Lung (tissue), 11 donors: ENCODE measurements at regions not wholly inside any gene's neighbourhood (a gene's known extent, or its start where the extent isn't known, plus 50 kb on each side); places are given as distances from the start of the nearest gene placed in this dataset.

Experiments used
- ATAC-seq: fragments of 200-7000 bp; cut with Tn5 transposase; one replicate; pipeline ENCODE4 v1.9.1; 2020; ENCODE audit warnings: moderate number of reproducible peaks; ENCODE audit not compliant: insufficient read depth, low FRiP score
- DNase-seq, 3 donors: peaks; one replicate each; pipeline ENCODE4 v3.0.0-alpha.2; 2013 to 2017
- H3K27ac ChIP-seq, 2 donors: one replicate each; pipeline ENCODE4 v1.5.1; 2013; ENCODE audit warnings: mild to moderate bottlenecking in 2 of 2, moderate library complexity in 2 of 2, control low read depth in 1 of 2, inconsistent platforms in 1 of 2, low read depth in 1 of 2, low read length in 1 of 2
- H3K27me3 ChIP-seq, 3 donors: one replicate each; pipeline ENCODE4 v1.5.1; 2013; ENCODE audit warnings: low read length in 2 of 3; ENCODE audit not compliant: control insufficient read depth in 3 of 3, insufficient read depth in 3 of 3
- H3K36me3 ChIP-seq, 4 donors: one replicate each; pipeline ENCODE4 v1.5.1; 2013; ENCODE audit warnings: low read length in 4 of 4, mild to moderate bottlenecking in 1 of 4, moderate library complexity in 1 of 4; ENCODE audit not compliant: control insufficient read depth in 4 of 4, insufficient read depth in 4 of 4
- H3K4me1 ChIP-seq, 5 donors: one replicate each; pipeline ENCODE4 v1.5.1; 2013; ENCODE audit warnings: low read length in 5 of 5, mild to moderate bottlenecking in 2 of 5, moderate library complexity in 1 of 5; ENCODE audit not compliant: control insufficient read depth in 5 of 5, insufficient read depth in 5 of 5
- H3K4me3 ChIP-seq: one replicate; pipeline ENCODE4 v1.5.1; 2013; ENCODE audit warnings: mild to moderate bottlenecking, control low read depth, moderate library complexity
- H3K9ac ChIP-seq, 2 donors: one replicate each; pipeline ENCODE4 v1.5.1; 2013; ENCODE audit warnings: low read length in 2 of 2, control low read depth in 1 of 2; ENCODE audit not compliant: insufficient read depth in 1 of 2
- H3K9me3 ChIP-seq, 4 donors: one replicate each; pipeline ENCODE4 v1.5.1; 2013; ENCODE audit warnings: low read length in 3 of 4, mild to moderate bottlenecking in 1 of 4, moderate library complexity in 1 of 4; ENCODE audit not compliant: control insufficient read depth in 4 of 4, insufficient read depth in 3 of 4
- CTCF ChIP-seq: IDR thresholded peaks from 2 replicates; pipeline ENCODE4 v1.5.1; 2012; ENCODE audit warnings: mild to moderate bottlenecking; ENCODE audit errors: control extremely low read depth, extremely low read depth
- WGBS, 2 donors: extraction: QIAGEN DNeasy Blood & Tissue Kit; methylation state at CpG; one replicate each; pipeline ENCODE4 v1.1.7; 2013; 5-methylcytosine and 5-hydroxymethylcytosine counted together
- donor health status: control.
- donor health status: control.
- donor health status: Bipolar disorder and iron deficiency.
- donor health status: healthy.
- donor health status: DM: yes; HTN: yes; CAD: no.

- Histone ChIP-seq H3K36me3 (no peaks in the 10 kb centered on the region), H3K27ac (no peak overlapping the region), H3K9me3 (no peaks in the 10 kb centered on the region), H3K9ac (no peak overlapping the region), H3K4me3 (no peak overlapping the region), H3K4me1 (peaks cover 0 to 3% (median 0%) of the 10 kb centered on the region in 5 donors), H3K27me3 (no peaks in the 10 kb centered on the region)
- no peak for TF ChIP-seq CTCF
- 74 to 92% methylated on average over 3 of the region's 3 CpGs for WGBS, 2 donors
- DNase-seq (no peak), ATAC-seq (no peak)
These were observed 128.6 kb downstream of the RGPD3 start for GRCh38 chr2:106339609-106340008.

DNA sequence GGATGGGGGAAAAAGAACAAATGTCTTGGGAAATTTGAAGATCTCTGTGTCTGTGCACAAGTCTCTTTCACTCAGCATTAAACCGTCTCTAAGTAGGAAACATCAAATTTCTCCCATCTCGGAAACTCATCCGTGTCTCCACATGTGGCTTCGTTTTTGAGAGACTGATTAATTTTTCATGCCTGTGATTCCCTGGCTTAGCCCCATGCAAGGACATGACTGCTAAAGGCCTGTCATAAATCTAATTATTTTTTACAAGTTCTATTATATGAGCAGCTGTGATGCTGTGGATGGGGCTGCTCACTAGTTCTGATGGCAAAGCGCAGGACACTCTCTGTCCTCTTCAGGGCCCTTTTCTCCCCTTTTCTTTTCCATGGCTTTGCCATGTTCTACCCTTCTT, 129.1 kb downstream of the RGPD3 start:
- Histone ChIP-seq H3K4me1 (peaks cover 0 to 3% (median 0%) of the 10 kb centered on the region in 5 donors), H3K27me3 (no peaks in the 10 kb centered on the region), H3K36me3 (no peaks in the 10 kb centered on the region), H3K9me3 (no peaks in the 10 kb centered on the region), H3K27ac (no peak overlapping the region), H3K4me3 (no peak overlapping the region), H3K9ac (no peak overlapping the region)
- no peak for ATAC-seq
- DNase-seq = no peak
- no peak for TF ChIP-seq CTCF
- 90 to 92% methylated on average over 5 of the region's 5 CpGs for WGBS, 2 donors

DNA sequence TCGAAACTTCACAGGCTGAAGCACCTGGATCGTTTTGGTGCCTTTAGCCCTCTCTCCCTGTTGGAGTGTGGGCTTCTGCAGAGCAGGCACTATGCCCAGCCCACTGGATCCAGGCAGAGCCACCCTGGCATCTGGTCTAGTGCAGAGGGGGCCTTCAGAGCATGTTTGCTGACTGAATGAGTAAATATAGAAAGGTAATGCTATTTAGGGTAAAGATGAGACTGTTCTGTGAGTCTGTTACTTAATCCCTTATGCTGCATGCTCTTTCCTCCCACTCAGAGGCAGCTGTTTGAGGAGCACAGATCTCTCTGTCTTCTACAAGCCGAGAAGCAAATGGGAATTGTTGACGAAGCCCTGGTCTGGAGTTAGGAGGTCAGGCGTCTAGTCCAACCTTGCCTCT, 130.2 kb downstream of the RGPD3 start:
- DNase-seq = no peak
- 94% methylated on average over 5 of the region's 5 CpGs for WGBS, 2 donors

More for the DNA sequence above, 130.2 kb downstream of the RGPD3 start:
- H3K9ac ChIP-seq = no peak overlapping the region
- ATAC-seq = no peak
- no peaks in the 10 kb centered on the region for H3K36me3 ChIP-seq
- H3K27me3 ChIP-seq = no peaks in the 10 kb centered on the region
- no peaks in the 10 kb centered on the region for H3K9me3 ChIP-seq
- no peak overlapping the region for H3K27ac ChIP-seq
- peaks cover 0 to 3% (median 0%) of the 10 kb centered on the region in 5 donors for H3K4me1 ChIP-seq
- TF ChIP-seq CTCF = no peak
- H3K4me3 ChIP-seq = no peak overlapping the region
